ENCODE measurements at regions not wholly inside any gene's neighbourhood (a gene's known extent, or its start where the extent isn't known, plus 50 kb on each side); places are given as distances from the start of the nearest gene placed in this dataset.

DNA sequence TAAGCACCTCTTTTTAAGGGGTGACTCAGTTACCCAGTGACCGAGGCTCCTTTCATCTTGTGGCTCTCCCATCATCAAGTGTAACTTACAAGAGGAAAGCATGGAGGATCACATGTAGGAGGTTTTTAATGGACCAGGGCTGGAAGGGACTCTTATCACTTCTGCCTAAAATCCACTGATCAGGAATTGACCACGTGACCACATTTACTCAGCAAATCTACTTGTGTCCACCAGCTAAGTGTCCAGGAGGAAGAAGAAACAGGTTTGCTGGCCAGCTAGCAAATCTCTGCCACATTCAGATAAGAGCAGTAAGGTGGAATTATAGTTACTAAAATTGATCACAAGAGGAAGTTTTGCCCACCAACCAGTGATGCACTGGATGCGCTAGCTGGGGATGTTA lies 486.0 kb downstream of the ENC1 start:
- DNase-seq (ENCODE audit: low spot score) = no peak

DNA sequence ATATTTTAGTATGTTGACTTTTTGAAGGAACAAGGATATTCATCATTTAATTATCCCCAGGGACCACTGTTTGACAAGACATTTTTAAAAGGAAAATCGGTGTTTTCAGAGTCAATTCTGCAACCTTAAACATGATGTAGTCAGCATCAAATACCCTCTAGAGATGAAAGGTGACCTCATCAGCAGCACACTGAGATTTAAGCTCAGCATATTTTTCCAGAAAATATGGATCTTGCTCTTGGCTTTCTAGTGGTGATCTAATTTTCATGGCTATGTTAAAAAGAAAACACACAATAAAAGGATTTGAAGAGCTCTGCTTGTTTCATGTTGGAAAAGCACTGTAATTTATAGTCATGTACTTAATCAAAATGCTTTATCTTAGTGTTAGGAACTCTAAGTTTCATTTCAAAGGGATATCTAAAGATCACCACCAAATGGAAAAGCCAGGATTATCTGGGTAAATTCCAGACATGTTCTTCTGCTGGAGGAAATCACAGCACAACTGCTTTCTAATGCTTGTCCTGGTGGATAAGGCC lies 487.2 kb downstream of the ENC1 start:
- no peak for DNase-seq (ENCODE audit: low spot score)

- DNase-seq (ENCODE audit: low spot score) = no peak
These were observed 487.8 kb downstream of the ENC1 start for GRCh38 chr5:74152625-74153254.

DNA sequence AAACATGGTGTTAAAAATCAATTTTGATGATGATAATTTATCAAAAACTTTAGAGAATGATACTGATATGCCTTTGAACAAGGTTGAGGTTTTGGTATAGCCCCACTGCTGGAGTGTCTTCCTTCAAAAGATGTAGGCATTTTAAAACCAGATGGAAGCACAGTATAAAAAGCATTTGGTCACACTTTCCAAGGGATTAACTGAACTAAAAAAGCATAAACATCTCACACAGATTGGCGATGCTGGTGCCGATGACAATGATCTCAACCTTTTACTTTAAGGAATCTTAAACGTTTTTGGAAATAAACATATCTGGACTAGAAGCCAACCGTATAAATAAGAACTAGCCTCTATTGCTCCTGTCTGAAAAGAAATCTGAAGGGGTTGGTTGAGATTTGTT lies 488.4 kb downstream of the ENC1 start:
- no peak for DNase-seq (ENCODE audit: low spot score)

DNA sequence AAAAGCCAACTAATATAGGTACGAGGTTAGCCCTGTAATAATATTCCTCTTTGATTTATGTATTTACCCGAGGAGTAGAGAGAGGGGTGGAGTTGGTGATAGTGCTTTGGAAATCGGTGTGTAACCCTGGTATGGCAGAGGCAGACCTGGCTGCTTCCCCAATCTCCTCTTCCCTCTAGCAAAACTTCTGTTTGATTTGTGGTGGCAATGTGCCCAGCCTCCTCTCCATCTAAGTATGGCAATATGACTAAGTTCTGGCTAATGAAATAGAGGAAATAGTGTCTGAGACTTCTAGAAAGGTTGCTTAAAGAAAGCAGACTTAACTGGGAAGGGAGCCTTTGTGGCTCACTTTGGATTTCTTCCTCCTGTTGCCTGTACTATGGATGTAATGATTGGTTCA lies 491.1 kb downstream of the ENC1 start:
- peak; percentile 67 for DNase-seq (ENCODE audit: low spot score)

- DNase-seq (ENCODE audit: low spot score) = no peak
These were observed 492.2 kb downstream of the ENC1 start for GRCh38 chr5:74148321-74148720.

DNA sequence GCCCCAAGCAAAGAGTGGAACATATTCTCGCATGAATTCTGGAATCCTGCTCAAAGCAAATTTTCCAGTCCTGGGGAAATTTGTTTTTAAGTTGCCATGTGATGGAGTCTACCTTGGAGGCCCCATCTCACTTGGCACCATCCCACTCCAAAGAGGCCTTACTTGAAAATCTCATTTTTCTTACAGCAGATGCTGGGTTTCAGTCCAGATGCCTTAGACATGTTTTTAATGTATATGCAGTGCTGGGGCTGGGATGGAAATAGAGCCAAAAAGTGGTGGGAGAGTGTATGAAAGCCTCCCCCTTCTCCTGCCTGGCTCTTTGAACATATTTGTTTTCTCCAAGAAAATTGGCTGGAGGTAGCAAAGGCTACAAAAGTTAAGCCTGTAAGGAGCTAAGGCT lies 493.7 kb downstream of the ENC1 start:
- DNase-seq (ENCODE audit: low spot score) = no peak

DNA sequence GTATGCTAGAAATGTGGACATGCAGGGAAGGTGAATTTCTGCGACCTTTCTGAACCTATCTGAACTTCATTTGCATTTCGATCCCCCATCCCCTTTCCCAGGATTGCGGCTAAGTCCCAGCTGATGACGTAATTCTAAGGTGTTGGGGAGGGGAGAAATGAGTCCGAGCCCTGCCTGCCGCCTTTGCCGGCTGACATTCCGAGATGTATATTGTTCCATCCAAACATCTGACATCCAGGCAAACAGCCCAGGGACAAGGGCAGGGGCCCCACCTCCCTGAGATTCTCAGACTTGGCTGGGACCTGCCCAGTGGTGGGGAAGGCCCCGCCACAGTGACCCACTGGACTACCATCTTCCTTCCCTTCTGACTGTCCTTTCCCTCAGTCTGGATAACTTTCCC lies 494.6 kb downstream of the ENC1 start:
- no peak for DNase-seq (ENCODE audit: low spot score)

DNA sequence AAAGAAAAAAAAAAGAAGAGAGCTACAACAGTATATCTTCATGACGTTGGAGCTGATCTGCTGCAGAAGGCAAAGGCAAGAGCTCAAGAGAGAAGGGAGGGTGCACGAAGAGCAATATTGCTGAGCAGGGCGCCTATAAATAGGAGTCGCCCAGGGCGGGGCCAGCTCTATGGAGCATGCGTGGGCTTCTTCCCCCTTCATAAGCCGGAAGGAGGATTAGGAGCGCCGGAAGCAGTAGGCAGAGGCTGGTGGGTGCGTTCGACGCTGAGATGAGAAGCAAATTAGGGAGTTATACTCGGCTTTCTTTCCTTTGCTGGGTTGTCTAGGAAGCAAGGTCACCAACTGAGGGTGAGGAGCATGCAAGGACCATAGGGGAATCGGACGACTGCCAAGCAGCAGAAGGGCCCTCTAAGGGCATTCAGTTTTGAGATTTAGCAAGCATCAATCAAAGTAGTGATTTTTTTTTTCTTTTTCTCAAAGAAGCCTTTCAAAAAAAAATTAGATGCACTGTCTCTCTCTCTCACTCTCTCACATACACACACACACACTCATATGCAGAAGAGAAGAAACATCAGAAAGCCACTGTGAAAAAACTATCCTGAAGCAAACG lies 496.7 kb downstream of the ENC1 start:
- DNase-seq (ENCODE audit: low spot score) = no peak

GRCh38 chr5:74143151-74143550 lies 497.4 kb downstream of the ENC1 start:
- no peak for DNase-seq (ENCODE audit: low spot score)

- peak; percentile 35 for DNase-seq (ENCODE audit: low spot score)
These were observed 499.5 kb downstream of the ENC1 start for GRCh38 chr5:74141053-74141452.

GRCh38 chr5:74140409-74140808 lies 500.1 kb downstream of the ENC1 start:
- no peak for DNase-seq (ENCODE audit: low spot score)

GRCh38 chr5:74139589-74139988 lies 500.9 kb downstream of the ENC1 start:
- DNase-seq (ENCODE audit: low spot score) = no peak

GRCh38 chr5:74138721-74139120 lies 501.8 kb downstream of the ENC1 start:
- no peak for DNase-seq (ENCODE audit: low spot score)

- no peak for DNase-seq (ENCODE audit: low spot score)
These were observed 504.2 kb downstream of the ENC1 start for GRCh38 chr5:74136276-74136825.

DNA sequence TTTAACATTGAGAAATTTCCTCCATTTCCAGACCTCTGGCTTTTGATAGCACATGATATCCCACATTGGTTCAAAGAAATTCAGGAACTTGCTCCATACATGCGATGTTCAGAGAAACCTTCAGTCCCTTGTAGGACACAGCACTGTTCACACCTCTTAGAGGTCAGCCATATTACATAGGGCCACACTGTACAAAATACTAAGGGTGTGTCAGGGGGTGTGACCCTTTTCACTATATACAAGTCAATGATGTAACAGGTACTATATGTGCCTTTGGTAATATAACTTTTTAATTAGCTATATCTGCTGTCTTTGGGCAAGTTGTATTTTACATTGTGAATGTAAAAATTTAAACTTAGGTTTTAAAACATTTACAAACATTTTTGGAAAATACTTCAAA lies 505.5 kb downstream of the ENC1 start:
- no peak for DNase-seq (ENCODE audit: low spot score)

DNA sequence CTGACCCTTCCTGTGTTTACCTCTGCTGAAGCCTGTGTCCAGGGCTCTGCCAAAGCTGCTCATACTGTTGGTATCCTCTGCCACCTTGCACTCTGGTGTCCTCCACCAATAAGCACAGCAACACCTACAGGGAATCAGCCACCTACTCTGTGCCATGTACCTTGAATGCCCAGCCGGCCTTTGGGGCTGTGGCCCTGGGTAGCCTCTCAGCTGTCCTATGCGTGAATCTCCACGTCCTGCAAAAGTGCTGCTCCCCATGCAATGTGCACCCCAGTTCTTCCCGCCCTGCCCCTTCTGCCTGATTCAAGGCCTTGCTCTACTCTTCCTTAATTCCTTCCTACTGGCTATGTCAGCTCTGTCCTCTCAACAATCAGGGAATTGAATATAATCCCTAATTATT lies 506.5 kb downstream of the ARHGEF28 start:
- DNase-seq (ENCODE audit: low spot score) = no peak

GRCh38 chr5:74131250-74131649 lies 505.3 kb downstream of the ARHGEF28 start:
- no peak for DNase-seq (ENCODE audit: low spot score)

DNA sequence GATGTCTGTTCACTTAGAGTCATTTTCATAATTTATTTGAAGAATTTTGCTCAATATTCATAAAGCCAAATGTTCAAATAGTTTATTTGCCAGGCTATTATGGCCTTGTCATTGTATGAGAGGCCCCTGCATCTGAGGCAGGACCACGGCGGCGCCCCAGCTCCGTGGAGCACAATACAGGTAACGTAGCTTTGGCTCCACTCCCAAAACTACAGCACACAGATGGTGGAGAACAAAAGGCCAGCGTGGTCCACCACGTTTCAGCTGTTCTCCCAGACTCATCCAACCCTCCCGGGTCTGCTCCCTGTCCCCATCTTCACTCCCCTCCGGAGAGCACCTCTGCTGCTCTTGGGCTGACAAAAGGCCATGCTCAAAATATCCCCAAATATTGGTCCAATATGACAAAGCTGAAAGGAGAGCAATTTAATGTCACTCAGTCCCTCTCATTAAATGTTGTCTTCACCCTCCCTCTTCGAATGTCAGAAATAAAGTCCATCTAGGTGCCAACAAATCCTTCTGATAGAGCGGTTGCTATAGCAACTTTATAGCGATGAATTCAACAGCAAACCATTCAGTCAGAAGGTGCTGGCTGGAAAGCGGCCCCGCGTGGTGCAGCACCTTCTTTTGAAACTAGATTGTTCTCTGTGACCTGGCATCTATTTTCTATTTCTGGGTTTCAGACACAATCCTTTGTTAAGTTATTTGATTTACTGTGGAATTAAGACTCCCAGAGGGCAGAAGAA lies 504.3 kb downstream of the ARHGEF28 start:
- DNase-seq (ENCODE audit: low spot score) = no peak

GRCh38 chr5:74127381-74128320 lies 501.7 kb downstream of the ARHGEF28 start:
- peak; percentile 27 for DNase-seq (ENCODE audit: low spot score)

DNA sequence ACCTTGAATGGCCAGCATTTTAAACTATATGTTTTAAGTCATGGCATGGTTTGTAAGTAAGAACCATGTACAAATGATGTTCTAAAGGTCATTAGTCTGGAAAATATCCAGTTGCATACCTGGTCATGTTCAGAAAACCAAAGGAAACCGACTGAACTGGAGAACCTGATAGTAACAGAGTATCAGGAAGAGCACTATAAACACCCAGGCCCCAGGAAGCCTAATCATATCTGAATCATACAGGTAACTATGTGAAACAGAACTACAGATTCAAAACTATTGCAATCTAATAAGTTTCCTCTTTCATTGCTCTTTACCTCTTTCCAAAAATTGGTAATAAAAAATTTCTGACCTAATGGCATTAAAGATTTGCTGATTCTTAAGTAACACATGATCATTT lies 500.3 kb downstream of the ARHGEF28 start:
- no peak for DNase-seq (ENCODE audit: low spot score)

GRCh38 chr5:74124826-74125225 lies 498.8 kb downstream of the ARHGEF28 start:
- no peak for DNase-seq (ENCODE audit: low spot score)

Data from AG20443 (cell line).